ENCODE measurements at regions not wholly inside any gene's neighbourhood (a gene's known extent, or its start where the extent isn't known, plus 50 kb on each side); places are given as distances from the start of the nearest gene placed in this dataset.

DNA sequence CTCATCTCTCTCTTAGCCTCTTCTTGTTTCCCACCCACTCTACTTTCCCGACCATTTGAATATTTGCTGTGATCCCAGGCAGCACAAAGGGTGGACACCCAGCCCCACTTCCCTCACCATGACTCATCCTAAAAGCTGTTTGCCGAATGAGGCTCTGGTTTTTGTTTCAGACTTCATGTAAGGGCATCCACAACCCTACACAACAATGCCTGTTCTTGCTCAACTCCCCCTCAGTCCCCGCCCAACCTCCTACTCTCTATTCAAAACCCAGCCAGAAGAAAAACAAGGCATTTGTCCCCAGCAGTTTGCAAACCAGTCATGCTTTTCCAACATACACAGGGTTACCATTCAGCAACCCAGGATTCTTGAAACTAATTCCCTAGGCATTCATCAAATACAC lies 516.5 kb upstream of the CNKSR2 start:
- no peak for DNase-seq (ENCODE audit: low read depth, low spot score)

More for the DNA sequence above, 516.5 kb upstream of the CNKSR2 start:
- Histone ChIP-seq H3K9me2 (ENCODE audit: insufficient read depth) (no peaks in the 10 kb centered on the region), H3K27me3 (ENCODE audit: insufficient read depth, low read length) (no peaks in the 10 kb centered on the region), H2AFZ (ENCODE audit: low read depth, low read length, poor library complexity, severe bottlenecking) (no peak overlapping the region), H3K79me2 (ENCODE audit: insufficient read depth, low read length) (no peaks in the 10 kb centered on the region), H3K4me2 (ENCODE audit: low read length) (no peak overlapping the region), H3K4me3 (replicated peaks in 1 of 2; ENCODE audit: low read depth in 1 of 2, low read length in 2 of 2) (no peak overlapping the region), H3K36me3 (ENCODE audit: control insufficient read depth in 1 of 2, insufficient read depth in 2 of 2, low read length in 2 of 2) (no peaks in the 10 kb centered on the region), H3K27ac (ENCODE audit: low read depth, low read length) (no peak overlapping the region), H3K9ac (ENCODE audit: low read length) (no peak overlapping the region), H3K4me1 (ENCODE audit: control insufficient read depth in 1 of 2, insufficient read depth in 2 of 2, low read length in 2 of 2) (no peaks in the 10 kb centered on the region), H4K20me1 (ENCODE audit: insufficient read depth) (no peaks in the 10 kb centered on the region), H3K9me3 (ENCODE audit: control insufficient read depth in 1 of 2, insufficient read depth in 1 of 2, low read depth in 1 of 2, low read length in 2 of 2) (no peaks in the 10 kb centered on the region)
- TF ChIP-seq, protein P1, sequence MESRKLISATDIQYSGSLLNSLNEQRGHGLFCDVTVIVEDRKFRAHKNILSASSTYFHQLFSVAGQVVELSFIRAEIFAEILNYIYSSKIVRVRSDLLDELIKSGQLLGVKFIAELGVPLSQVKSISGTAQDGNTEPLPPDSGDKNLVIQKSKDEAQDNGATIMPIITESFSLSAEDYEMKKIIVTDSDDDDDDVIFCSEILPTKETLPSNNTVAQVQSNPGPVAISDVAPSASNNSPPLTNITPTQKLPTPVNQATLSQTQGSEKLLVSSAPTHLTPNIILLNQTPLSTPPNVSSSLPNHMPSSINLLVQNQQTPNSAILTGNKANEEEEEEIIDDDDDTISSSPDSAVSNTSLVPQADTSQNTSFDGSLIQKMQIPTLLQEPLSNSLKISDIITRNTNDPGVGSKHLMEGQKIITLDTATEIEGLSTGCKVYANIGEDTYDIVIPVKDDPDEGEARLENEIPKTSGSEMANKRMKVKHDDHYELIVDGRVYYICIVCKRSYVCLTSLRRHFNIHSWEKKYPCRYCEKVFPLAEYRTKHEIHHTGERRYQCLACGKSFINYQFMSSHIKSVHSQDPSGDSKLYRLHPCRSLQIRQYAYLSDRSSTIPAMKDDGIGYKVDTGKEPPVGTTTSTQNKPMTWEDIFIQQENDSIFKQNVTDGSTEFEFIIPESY (IDR thresholded peaks at IDR 0.05; ENCODE audit: extremely low read depth, insufficient replicate concordance, low read length) = no peak
- TF ChIP-seq ELF1 (IDR thresholded peaks at IDR 0.05; ENCODE audit: borderline replicate concordance, low read depth) (no peak), TCF7L2 (IDR thresholded peaks at IDR 0.05; ENCODE audit: borderline replicate concordance, extremely low read depth, insufficient read depth, insufficient read length) (no peak), EGR1 (IDR thresholded peaks at IDR 0.05; ENCODE audit: low read depth) (no peak), JUND (IDR thresholded peaks at IDR 0.05) (no peak), ZFX (IDR thresholded peaks at IDR 0.05) (no peak)
- TF ChIP-seq, protein P2, sequence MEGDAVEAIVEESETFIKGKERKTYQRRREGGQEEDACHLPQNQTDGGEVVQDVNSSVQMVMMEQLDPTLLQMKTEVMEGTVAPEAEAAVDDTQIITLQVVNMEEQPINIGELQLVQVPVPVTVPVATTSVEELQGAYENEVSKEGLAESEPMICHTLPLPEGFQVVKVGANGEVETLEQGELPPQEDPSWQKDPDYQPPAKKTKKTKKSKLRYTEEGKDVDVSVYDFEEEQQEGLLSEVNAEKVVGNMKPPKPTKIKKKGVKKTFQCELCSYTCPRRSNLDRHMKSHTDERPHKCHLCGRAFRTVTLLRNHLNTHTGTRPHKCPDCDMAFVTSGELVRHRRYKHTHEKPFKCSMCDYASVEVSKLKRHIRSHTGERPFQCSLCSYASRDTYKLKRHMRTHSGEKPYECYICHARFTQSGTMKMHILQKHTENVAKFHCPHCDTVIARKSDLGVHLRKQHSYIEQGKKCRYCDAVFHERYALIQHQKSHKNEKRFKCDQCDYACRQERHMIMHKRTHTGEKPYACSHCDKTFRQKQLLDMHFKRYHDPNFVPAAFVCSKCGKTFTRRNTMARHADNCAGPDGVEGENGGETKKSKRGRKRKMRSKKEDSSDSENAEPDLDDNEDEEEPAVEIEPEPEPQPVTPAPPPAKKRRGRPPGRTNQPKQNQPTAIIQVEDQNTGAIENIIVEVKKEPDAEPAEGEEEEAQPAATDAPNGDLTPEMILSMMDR (IDR thresholded peaks at IDR 0.05 in 2 of 3, conservative IDR thresholded peaks at IDR 0.05 in 1 of 3; ENCODE audit: borderline replicate concordance in 1 of 3, insufficient read depth in 1 of 3, low read depth in 2 of 3, low read length in 2 of 3) = no peak
- TF ChIP-seq, protein P3, sequence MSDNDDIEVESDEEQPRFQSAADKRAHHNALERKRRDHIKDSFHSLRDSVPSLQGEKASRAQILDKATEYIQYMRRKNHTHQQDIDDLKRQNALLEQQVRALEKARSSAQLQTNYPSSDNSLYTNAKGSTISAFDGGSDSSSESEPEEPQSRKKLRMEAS (IDR thresholded peaks at IDR 0.05) = no peak
- TF ChIP-seq, protein P4, sequence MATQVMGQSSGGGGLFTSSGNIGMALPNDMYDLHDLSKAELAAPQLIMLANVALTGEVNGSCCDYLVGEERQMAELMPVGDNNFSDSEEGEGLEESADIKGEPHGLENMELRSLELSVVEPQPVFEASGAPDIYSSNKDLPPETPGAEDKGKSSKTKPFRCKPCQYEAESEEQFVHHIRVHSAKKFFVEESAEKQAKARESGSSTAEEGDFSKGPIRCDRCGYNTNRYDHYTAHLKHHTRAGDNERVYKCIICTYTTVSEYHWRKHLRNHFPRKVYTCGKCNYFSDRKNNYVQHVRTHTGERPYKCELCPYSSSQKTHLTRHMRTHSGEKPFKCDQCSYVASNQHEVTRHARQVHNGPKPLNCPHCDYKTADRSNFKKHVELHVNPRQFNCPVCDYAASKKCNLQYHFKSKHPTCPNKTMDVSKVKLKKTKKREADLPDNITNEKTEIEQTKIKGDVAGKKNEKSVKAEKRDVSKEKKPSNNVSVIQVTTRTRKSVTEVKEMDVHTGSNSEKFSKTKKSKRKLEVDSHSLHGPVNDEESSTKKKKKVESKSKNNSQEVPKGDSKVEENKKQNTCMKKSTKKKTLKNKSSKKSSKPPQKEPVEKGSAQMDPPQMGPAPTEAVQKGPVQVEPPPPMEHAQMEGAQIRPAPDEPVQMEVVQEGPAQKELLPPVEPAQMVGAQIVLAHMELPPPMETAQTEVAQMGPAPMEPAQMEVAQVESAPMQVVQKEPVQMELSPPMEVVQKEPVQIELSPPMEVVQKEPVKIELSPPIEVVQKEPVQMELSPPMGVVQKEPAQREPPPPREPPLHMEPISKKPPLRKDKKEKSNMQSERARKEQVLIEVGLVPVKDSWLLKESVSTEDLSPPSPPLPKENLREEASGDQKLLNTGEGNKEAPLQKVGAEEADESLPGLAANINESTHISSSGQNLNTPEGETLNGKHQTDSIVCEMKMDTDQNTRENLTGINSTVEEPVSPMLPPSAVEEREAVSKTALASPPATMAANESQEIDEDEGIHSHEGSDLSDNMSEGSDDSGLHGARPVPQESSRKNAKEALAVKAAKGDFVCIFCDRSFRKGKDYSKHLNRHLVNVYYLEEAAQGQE (IDR thresholded peaks at IDR 0.05; ENCODE audit: low read depth) = no peak
- TF ChIP-seq, protein P5, sequence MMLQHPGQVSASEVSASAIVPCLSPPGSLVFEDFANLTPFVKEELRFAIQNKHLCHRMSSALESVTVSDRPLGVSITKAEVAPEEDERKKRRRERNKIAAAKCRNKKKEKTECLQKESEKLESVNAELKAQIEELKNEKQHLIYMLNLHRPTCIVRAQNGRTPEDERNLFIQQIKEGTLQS (IDR thresholded peaks at IDR 0.05) = no peak
- RAD21 ChIA-PET (ENCODE audit: low non-redundant PET in 1 of 2, low total read pairs in 2 of 2, uncharacterized antibody in 2 of 2, unreplicated experiment in 2 of 2) = no interaction called here
- CTCF ChIA-PET = no interaction called here
- intact Hi-C loops (cut with micrococcal nuclease) = no loop called here
- no TSS peak for BruUV-seq (replicated peaks)
- no peak for ATAC-seq
- POLR2A ChIA-PET = no interaction called here
